D341Med (cell line): ENCODE measurements at regions not wholly inside any gene's neighbourhood (a gene's known extent, or its start where the extent isn't known, plus 50 kb on each side); places are given as distances from the start of the nearest gene placed in this dataset.

Source experiments
- DNase-seq: peaks from one replicate; pipeline ENCODE4 v3.0.0; 2012; ENCODE audit warnings: low spot score

DNA sequence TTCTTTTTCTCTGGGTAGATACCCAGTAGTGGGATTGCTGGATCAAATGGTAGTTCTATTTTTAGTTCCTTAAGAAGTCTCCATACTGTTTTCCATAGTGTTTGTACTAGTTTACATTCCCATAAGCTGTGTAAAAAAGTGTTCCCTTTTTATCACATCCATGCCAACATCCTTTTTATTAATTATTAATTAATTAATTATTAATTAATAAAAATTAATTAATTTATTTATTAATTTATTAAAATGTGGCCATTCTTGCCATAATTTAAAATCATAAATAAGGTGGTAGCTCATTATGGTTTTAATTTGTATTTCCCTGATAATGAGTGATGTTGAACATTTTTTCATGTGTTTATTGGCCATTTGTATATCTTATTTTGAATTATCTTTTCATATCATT, 173.9 kb upstream of the FOXN2 start:
- DNase-seq, result no peak

GRCh38 chr2:48144777-48145176, 169.7 kb upstream of the FOXN2 start:
- no peak for DNase-seq

DNA sequence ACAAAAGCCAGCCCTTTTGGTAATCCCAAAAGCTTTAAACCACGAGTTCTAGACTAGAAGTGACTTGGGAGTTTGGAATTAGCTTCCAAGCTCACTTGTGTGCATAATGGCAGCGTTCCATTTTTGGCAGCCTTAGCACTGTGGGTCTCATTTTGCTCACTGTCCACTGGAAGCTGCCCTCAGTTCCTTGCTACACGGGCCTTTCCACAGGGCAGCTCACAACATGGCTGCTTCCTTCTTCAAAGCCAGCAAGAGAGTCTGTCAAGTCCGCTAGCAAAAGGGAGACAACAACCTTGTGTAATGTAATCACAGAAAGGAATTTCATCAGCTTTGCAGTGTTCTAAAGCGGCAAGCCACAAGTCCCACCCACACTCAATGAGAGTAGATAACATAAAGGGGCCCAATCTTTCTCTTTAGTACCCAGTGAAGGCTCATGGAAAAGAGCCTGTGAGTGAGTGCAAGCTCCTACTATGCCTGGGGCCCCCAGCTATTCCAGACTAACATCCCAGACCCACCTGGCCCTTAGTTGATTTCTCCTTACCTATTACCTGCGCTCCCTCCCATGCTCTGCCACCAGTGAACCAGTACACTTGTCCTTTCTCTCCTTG, 168.5 kb upstream of the FOXN2 start:
- no peak for DNase-seq

DNA sequence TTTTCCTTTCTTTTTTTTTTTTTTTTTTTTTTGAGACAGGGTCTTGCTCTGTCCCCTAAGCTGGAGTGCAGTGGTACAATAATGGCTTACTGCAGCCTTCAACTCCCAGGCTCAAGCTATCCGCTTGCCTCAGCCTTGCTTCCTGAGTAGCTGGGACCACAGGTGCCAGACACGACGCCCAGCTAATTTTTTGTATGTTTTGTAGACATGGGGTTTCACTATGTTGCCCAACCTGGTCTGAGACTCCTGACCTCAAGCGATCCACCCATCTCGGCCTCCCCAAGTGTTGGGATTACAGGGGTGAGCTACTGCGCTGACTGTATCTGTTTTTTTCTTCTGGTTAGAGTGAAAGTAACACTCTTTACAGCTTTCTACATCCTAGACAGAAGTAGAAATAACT, 167.9 kb upstream of the FOXN2 start:
- DNase-seq, result no peak

- DNase-seq, result no peak
These were observed 166.8 kb upstream of the FOXN2 start for GRCh38 chr2:48147719-48148118.

- no peak for DNase-seq
These were observed 165.5 kb upstream of the FOXN2 start for GRCh38 chr2:48148841-48149430.

DNA sequence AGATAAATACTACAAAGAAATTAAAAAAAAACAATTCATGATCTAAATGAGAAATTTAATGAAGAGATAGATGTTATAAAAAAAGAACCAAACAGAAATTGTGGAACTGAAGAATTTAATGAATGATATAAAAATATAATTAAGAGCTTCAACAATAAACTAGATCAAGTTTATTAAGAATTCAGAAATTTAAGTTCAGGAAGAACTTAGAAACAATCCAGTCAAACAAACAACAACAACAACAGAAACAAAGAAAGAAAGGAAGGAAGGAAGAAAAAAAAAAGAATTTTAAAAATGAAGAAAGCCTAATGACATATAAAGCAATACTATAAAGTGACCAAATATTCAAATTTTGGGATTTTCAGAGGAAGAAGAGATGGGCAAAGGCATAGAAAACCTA, 157.3 kb upstream of the FOXN2 start:
- DNase-seq, result no peak

GRCh38 chr2:48161628-48162027, 152.9 kb upstream of the FOXN2 start:
- DNase-seq, result no peak

DNA sequence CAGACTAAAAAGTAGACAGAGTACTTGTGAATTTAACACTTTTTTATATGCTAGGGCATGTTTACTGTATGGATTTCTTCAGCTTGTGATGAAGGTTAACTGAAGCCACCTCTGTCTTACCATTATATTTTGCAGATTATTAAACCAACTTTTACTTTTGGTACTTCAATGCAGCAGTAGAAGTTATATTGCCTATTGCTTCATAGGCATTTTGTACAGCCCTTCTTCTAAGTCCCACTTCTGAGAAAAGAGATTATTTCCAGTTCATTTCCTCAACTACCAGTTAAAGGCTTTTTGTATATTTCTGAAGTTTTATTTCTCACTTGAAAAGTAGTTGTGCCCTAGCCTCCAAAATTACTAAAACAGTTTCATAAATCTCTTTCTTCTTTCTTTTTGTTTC, 151.7 kb upstream of the FOXN2 start:
- no peak for DNase-seq

DNA sequence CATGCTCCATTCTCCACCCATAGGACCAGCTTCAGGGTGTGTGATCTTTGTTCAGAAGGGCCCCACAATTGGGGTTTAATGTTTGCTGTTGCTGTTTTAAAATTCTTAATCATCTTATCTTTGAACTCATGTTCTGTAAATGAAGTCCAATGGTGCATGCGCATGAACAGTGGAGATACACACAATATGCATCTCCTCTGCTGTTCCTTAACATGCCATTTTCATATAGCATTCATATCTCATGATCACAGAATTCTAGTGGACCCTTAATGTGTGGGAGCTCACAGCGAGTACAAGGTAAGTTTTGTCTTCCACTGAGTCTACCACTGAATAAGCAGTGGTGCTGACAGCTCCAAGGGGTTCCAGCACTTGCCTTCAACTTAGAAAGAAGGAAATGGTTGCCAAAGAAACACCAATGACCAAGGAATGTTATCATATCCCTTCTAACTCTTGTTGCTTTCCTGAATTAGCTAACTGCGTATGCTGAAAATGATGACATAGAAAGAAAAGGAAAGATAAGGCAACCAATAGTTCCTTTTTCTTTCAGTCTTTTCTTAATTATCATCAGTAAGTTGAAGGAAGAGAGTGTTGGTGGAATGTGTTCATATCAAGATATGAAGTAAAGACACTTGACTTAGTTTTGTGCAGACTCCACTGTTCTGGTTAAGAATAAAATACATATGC, 149.3 kb upstream of the FOXN2 start:
- no peak for DNase-seq

GRCh38 chr2:48169141-48169592, 145.3 kb upstream of the FOXN2 start:
- DNase-seq, result no peak

- DNase-seq, result no peak
These were observed 144.2 kb upstream of the FOXN2 start for GRCh38 chr2:48170281-48170680.

GRCh38 chr2:48173141-48173540, 141.3 kb upstream of the FOXN2 start:
- DNase-seq, result no peak

- DNase-seq, result no peak
These were observed 140.0 kb upstream of the FOXN2 start for GRCh38 chr2:48174503-48174902.

DNA sequence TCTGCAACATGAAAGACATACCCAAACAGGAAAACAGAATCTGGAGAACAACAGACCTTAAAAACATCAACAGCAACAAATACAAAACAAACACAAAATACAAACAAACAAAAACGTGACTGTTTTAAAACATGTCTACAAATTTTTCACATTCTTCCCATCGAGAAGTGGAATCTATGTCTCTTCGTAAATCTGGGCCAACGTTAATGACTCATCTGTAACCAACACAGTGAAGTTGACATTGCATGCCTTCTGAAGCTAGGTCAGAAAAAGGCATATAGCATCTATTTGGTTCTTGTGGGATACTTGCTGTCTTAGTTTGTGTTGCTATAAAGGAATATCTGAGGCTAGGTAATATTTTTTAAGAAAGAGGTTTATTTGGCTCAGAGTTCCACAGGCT, 139.2 kb upstream of the FOXN2 start:
- no peak for DNase-seq

DNA sequence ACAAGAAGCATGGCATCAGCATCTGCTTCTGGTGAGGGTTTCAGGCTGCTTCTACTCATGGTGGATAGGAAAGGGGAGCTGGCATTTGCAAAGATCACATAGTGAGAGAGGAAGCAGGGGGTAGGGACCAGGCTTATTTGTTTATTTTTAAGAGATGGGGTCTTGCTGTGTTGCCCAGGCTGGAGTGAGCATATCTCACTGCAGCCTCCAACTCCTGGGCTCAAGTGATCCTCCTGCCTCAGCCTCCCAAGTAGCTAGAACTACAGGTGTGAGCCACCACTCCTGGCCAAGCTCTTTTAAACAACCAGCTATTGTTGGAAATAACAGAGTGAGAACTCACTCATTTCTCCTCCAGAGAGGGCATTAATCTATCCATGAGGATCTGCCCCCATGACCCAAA, 138.8 kb upstream of the FOXN2 start:
- DNase-seq, result no peak

- no peak for DNase-seq
These were observed 137.6 kb upstream of the FOXN2 start for GRCh38 chr2:48176876-48177275.

DNA sequence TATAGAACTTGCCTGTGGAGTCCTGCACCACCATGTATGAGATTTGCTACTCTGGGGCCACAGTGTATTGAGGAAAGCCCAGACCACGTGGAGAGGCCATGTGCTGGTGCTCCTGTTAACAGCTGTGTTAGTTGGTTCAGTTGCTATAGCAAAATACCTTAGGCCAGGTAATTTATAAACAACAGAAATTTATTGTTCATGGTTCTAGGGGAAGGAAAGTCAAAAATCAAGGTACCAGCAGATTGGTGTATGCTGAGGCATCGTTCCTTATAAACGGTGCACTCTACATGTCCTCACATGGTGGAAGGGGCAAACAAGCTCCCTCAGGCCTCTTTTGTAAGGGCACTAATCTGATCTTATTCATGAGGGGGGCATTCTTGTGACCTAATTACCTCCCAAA, 135.9 kb upstream of the FOXN2 start:
- no peak for DNase-seq

DNA sequence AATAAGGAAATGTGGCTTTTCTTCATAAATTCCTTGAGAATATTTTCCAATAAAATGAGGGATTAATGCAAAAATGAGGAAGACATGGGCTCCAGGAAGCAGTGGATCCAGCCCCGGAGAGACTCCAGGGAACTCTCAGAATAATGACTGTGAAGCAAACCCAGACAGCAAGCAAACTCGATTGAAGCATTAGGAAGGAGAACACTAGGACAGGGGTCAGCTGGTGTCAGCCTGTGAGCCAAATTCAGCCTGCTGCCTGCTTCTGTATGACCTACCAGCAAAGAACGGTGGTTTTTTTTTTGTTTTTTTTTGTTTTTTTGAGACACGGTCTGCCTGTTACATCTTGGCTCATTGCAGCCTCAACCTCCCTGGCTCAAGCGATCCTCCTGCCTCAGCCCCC, 133.9 kb upstream of the FOXN2 start:
- no peak for DNase-seq

DNA sequence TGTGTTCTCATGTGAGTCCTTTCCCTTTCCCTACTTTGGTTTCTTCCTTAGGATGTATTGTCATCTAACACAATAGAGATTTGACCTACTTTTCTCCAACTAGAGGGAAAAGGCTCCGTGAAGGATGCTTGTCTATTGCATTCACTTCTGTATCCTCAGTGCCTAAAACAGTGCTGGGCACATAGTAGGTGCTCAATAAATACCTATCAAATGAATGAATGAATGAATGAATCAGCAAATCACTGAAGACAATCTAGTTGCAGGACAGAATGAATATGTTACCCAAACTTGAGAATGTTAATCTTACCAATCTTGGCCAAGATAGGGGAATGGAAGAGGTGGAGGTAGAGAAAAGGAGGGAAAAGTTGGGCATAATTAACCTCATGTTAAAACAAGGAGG, 131.2 kb upstream of the FOXN2 start:
- DNase-seq, result no peak

GRCh38 chr2:48183991-48184390, 130.5 kb upstream of the FOXN2 start:
- DNase-seq, result no peak

DNA sequence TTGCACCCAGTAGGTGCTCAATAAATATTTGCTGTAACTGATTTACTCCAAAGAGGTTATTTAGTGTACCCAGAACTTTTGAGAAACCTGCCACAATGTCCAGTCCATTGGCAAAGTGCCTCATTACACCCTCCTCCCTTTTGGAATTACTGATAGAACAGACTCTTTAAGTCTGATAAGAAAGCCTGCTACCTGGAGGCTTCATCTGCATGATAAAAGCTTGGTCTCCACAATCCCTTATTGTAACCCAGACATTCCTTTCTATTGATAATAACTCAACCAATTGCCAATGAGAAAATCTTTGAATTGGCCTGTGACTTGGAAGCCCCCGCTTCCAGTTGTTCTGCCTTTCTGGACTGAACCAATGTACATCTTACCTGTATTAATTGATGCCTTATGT, 127.0 kb upstream of the FOXN2 start:
- no peak for DNase-seq

DNA sequence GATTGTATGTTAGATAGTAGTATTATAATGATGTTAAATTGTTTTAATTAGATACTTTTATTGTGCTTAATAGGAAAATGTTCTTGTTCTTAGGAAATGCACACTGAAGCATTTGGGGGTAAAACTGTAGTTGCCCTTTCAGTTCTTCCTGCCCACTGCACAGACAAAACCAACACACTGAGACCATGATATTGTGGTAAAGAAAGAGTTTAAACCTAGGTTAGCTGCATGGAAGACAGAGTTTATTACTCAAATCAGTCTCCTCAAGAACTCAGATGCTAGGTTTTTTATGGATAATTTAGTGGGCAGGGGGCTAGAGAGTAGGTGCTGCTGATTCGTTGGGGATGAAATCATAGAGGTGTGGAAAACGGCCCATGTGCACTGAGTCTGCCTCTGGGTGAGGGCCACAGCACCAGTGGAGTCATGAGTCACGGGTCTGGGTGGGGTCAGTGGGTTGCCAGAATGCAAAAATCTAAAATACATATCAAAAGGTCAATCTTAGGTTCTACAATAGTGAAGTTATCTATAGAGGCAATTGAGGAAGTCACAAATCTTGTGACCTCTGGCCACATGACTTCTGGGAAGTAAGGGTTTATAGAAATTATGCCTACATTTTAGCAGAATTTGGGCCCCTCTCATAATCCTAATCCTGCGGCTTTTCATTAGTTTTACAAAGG, 124.8 kb upstream of the FOXN2 start:
- DNase-seq, result no peak
